ENCODE measurements at regions not wholly inside any gene's neighbourhood (a gene's known extent, or its start where the extent isn't known, plus 50 kb on each side); places are given as distances from the start of the nearest gene placed in this dataset.

DNA sequence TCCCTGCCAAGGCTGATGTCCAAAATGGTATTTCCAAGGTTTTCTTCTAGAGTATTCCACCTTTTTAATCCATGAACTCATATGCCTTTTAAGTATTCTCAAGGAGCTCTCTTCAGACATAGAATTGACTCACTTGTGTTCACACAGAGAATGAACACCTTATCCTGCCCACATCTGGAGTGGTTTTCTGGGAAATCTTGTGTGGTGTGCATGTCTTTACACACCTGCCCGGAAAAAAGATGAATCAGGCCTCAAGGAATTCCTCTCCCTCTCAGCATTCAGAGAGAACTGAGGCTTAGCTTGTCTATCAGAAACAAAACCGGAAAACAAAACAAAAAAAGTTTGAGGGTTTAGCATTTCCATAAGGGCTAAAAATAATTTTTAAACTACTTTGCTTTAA lies 148.8 kb downstream of the TFAP2A start:
- TF ChIP-seq POLR2A (IDR thresholded peaks at IDR 0.05; ENCODE audit: low read length) = no peak
- no peak for TF ChIP-seq GATA1 (IDR thresholded peaks at IDR 0.05; ENCODE audit: low read depth, low read length)
